MCF 10A (cell line): ENCODE measurements at regions not wholly inside any gene's neighbourhood (a gene's known extent, or its start where the extent isn't known, plus 50 kb on each side); places are given as distances from the start of the nearest gene placed in this dataset.

Experiments
- BruUV-seq: library from RNA; stranded (reverse); fragments of 400-500 nt; replicated peaks from 2 replicates; lab custom pipeline; 2021; lab: Mats Ljungman, UMichigan
- CTCF ChIA-PET: fragments of 300-600 bp; sonication (Branson Sonifier 250); formaldehyde crosslinking; extraction: SDS; loops from one replicate; lab custom pipeline; 2021; ENCODE audit warnings: antibody characterized with exemption, inconsistent platforms; lab: Yijun Ruan, JAX
- POLR2A ChIA-PET: fragments of 300-600, 350-650 bp; sonication (Branson Sonifier 250); formaldehyde crosslinking; extraction: SDS; loops from one replicate; lab custom pipeline; 2020; ENCODE audit warnings: antibody characterized with exemption, inconsistent platforms; lab: Yijun Ruan, JAX
- DNase-seq: peaks from one replicate; pipeline ENCODE4 v3.0.0-alpha.2; 2018; ENCODE audit not compliant: unreplicated experiment
- H3K27ac Mint-ChIP-seq: one replicate; pipeline ENCODE4 v1.8.0; 2022; ENCODE audit warnings: mild to moderate bottlenecking, low read depth, mixed read lengths; ENCODE audit not compliant: unreplicated experiment
- H3K27me3 Mint-ChIP-seq: one replicate; pipeline ENCODE4 v1.8.0; 2022; ENCODE audit warnings: mixed read lengths; ENCODE audit not compliant: insufficient read depth, unreplicated experiment
- H3K36me3 Mint-ChIP-seq: one replicate; pipeline ENCODE4 v1.8.0; 2022; ENCODE audit warnings: mild to moderate bottlenecking, moderate library complexity, mixed read lengths; ENCODE audit not compliant: insufficient read depth, unreplicated experiment
- H3K4me1 Mint-ChIP-seq: one replicate; pipeline ENCODE4 v1.8.0; 2022; ENCODE audit warnings: mixed read lengths; ENCODE audit not compliant: insufficient read depth, unreplicated experiment
- H3K4me3 Mint-ChIP-seq: one replicate; pipeline ENCODE4 v1.8.0; 2022; ENCODE audit warnings: mild to moderate bottlenecking, moderate library complexity, mixed read lengths; ENCODE audit not compliant: unreplicated experiment
- H3K9me3 Mint-ChIP-seq: one replicate; pipeline ENCODE4 v1.8.0; 2022; ENCODE audit warnings: mixed read lengths; ENCODE audit not compliant: unreplicated experiment
- intact Hi-C: fragments of 100-400 bp; cut with micrococcal nuclease; formaldehyde crosslinking; loops from 2 replicates; pipeline ENCODE4 v1.14.1; 2022
- TF ChIP-seq, protein P1 (sequence below): fragments of 200-600 bp; IDR thresholded peaks from one replicate; pipeline ENCODE4 v1.8.0; 2022; ENCODE audit warnings: antibody characterized with exemption, mild to moderate bottlenecking; ENCODE audit not compliant: unreplicated experiment

DNA sequence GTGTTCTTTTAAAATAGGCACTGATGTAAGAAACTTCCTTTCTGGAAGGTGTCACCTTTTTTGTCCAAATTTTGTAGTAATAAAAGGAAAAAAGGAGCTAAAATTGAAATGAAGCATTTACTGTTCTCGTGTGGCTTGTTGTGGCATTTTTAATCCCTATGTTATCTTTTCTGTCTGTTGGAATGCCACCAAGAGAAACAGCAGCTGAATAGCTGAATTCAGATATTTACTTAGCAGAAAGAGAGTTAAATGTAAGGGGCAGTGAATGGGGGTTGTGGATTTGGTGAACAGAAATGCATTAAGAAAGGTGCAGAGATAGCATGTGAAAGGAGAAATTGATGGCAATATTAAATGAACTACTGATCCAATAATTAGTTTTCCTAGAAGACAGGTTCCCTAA lies 573.6 kb upstream of the EPHA7 start:
- POLR2A ChIA-PET, result no interaction called here
- TF ChIP-seq, protein P1, sequence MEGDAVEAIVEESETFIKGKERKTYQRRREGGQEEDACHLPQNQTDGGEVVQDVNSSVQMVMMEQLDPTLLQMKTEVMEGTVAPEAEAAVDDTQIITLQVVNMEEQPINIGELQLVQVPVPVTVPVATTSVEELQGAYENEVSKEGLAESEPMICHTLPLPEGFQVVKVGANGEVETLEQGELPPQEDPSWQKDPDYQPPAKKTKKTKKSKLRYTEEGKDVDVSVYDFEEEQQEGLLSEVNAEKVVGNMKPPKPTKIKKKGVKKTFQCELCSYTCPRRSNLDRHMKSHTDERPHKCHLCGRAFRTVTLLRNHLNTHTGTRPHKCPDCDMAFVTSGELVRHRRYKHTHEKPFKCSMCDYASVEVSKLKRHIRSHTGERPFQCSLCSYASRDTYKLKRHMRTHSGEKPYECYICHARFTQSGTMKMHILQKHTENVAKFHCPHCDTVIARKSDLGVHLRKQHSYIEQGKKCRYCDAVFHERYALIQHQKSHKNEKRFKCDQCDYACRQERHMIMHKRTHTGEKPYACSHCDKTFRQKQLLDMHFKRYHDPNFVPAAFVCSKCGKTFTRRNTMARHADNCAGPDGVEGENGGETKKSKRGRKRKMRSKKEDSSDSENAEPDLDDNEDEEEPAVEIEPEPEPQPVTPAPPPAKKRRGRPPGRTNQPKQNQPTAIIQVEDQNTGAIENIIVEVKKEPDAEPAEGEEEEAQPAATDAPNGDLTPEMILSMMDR, result no peak
- intact Hi-C loops, result no loop called here
- no TSS peak for BruUV-seq
- CTCF ChIA-PET, result no interaction called here
- H3K4me3 Mint-ChIP-seq, result no peak overlapping the region
- no peak overlapping the region for H3K27ac Mint-ChIP-seq
- DNase-seq, result no peak
- H3K4me1 Mint-ChIP-seq, result no peaks in the 10 kb centered on the region
- H3K27me3 Mint-ChIP-seq, result peaks cover 23% of the 10 kb centered on the region
- H3K9me3 Mint-ChIP-seq, result no peaks in the 10 kb centered on the region
- H3K36me3 Mint-ChIP-seq, result no peaks in the 10 kb centered on the region

DNA sequence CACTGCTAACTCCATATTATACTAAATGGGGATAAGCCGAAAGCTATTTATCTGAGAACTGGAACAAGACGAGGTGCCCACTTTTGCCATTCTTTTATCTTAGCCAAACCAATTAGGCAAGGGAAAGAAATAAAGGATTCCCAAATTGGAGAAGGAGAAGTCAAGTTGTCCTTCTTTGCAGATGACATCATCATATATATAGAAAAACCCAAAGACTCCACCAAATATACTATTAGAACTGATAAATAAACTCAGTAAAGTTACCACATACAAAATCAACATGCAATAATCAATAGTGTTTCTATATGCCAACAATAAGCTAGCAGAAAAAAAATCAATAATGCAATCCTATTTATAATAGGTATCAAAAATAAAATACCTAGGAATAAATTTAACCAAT lies 570.3 kb upstream of the EPHA7 start:
- no peaks in the 10 kb centered on the region for H3K36me3 Mint-ChIP-seq
- peaks cover 29% of the 10 kb centered on the region for H3K27me3 Mint-ChIP-seq
- intact Hi-C loops, result no loop called here
- ChIA-PET CTCF (no interaction called here), POLR2A (no interaction called here)
- TF ChIP-seq, protein P1, result no peak
- no peak overlapping the region for H3K4me3 Mint-ChIP-seq
- no peaks in the 10 kb centered on the region for H3K4me1 Mint-ChIP-seq
- no peak overlapping the region for H3K27ac Mint-ChIP-seq
- BruUV-seq, result no TSS peak
- DNase-seq, result no peak
- H3K9me3 Mint-ChIP-seq, result no peaks in the 10 kb centered on the region

DNA sequence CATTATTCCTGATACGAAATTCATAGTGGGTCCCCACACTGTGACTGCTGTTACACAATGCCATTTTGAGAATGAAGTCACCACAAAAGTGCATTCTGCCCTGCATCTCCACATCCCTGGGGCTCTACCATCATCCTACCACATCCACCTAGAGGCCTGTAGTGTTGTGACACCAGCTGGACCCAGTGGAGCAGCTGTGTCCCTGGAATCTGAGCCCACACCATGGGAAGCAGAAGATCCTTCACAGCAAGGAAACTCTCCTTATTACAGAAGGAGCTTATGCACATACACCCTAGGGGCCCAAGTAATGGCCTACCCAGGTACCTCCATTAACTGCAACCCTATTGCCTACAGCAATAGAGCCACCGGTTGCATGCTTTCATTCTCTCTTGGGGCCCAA lies 566.6 kb upstream of the EPHA7 start:
- H3K27me3 Mint-ChIP-seq, result peaks cover 27% of the 10 kb centered on the region
- H3K27ac Mint-ChIP-seq, result no peak overlapping the region
- H3K9me3 Mint-ChIP-seq, result no peaks in the 10 kb centered on the region
- intact Hi-C loops, result no loop called here
- no peaks in the 10 kb centered on the region for H3K36me3 Mint-ChIP-seq
- no peaks in the 10 kb centered on the region for H3K4me1 Mint-ChIP-seq
- H3K4me3 Mint-ChIP-seq, result no peak overlapping the region
- ChIA-PET CTCF (interaction anchor here (0.7 kb wide), 1 partner anchor 515 kb away, joined by 3 read pairs; no protein-coding TSS in a partner anchor), POLR2A (interaction anchor here (0.6 kb wide), 1 partner anchor 23 kb away, joined by 4 read pairs; no protein-coding TSS in a partner anchor)
- TF ChIP-seq, protein P1, result no peak
- no TSS peak for BruUV-seq
- DNase-seq, result no peak

DNA sequence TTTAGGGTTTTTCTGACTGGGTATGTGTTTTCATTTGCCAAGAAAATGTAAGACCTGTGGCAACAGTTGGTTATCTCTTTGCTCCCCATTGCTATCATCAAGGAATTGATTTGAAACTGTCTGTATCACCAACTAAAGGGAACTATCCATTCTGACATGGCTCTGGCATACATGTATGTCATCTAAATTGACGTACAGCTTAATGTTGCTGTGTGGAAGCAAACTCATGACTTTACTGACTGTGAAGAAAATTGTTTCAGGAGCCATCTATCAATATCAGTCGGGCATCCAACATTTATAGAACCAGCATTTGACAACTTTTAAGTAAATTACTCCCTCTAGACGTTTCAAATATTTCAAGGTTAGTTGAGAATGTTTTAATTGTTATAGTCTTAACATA lies 555.8 kb upstream of the EPHA7 start:
- CTCF ChIA-PET, result no interaction called here

More for the DNA sequence above, 555.8 kb upstream of the EPHA7 start:
- Mint-ChIP-seq H3K27ac (no peak overlapping the region), H3K4me3 (no peak overlapping the region), H3K36me3 (no peaks in the 10 kb centered on the region), H3K9me3 (peaks cover 7% of the 10 kb centered on the region), H3K27me3 (peaks cover 40% of the 10 kb centered on the region), H3K4me1 (no peaks in the 10 kb centered on the region)
- no TSS peak for BruUV-seq
- intact Hi-C loops, result no loop called here
- POLR2A ChIA-PET, result no interaction called here
- DNase-seq, result no peak
- TF ChIP-seq, protein P1, result no peak
